WTC11 (cell line): ENCODE measurements at regions not wholly inside any gene's neighbourhood (a gene's known extent, or its start where the extent isn't known, plus 50 kb on each side); places are given as distances from the start of the nearest gene placed in this dataset.

Source experiments
- ATAC-seq: fragments of 200-7000 bp; cut with Tn5 transposase; 2 replicates; pipeline ENCODE4 v1.10.0; 2021; ENCODE audit warnings: mild to moderate bottlenecking, moderate library complexity
- CTCF ChIA-PET: fragments of 300-600 bp; sonication (Branson Sonifier 250); formaldehyde crosslinking; loops from one replicate; lab custom pipeline; 2021; ENCODE audit warnings: antibody characterized with exemption; lab: Charles Lee
- POLR2A ChIA-PET: fragments of 350-600 bp; sonication (Branson Sonifier 250); formaldehyde crosslinking; loops from one replicate; lab custom pipeline; 2021; ENCODE audit warnings: antibody characterized with exemption; lab: Charles Lee
- DNase-seq: peaks from one replicate; pipeline ENCODE4 v3.0.0; 2021; ENCODE audit warnings: low spot score
- H3K27ac Mint-ChIP-seq: 2 replicates; pipeline ENCODE4 v1.8.0; 2021; ENCODE audit warnings: mixed read lengths
- H3K27me3 Mint-ChIP-seq: 2 replicates; pipeline ENCODE4 v1.8.0; 2021; ENCODE audit warnings: low read depth, mild to moderate bottlenecking, moderate library complexity, mixed read lengths
- H3K36me3 Mint-ChIP-seq: 2 replicates; pipeline ENCODE4 v1.8.0; 2021; ENCODE audit warnings: mixed read lengths
- H3K4me1 Mint-ChIP-seq: 2 replicates; pipeline ENCODE4 v1.8.0; 2022; ENCODE audit warnings: mixed read lengths
- H3K4me3 Mint-ChIP-seq: 2 replicates; pipeline ENCODE4 v1.8.0; 2021; ENCODE audit warnings: mild to moderate bottlenecking, moderate library complexity, mixed read lengths
- H3K9me3 Mint-ChIP-seq: 2 replicates; pipeline ENCODE4 v1.8.0; 2021; ENCODE audit warnings: mixed read lengths
- ARID4B ChIP-seq: sonication (generic); formaldehyde crosslinking; IDR thresholded peaks from 2 replicates; pipeline ENCODE4 v1.8.0; 2023; ENCODE audit warnings: missing genetic modification reagents, mild to moderate bottlenecking, borderline replicate concordance
- ATF6 ChIP-seq: sonication (generic); formaldehyde crosslinking; IDR thresholded peaks from 2 replicates; pipeline ENCODE4 v1.8.1; 2023; ENCODE audit warnings: mild to moderate bottlenecking, missing genetic modification reagents
- CTCF ChIP-seq: fragments of 200-600 bp; IDR thresholded peaks from 2 replicates; pipeline ENCODE4 v1.8.0; 2022; ENCODE audit warnings: antibody characterized with exemption
- HMGXB4 ChIP-seq: sonication (generic); formaldehyde crosslinking; IDR thresholded peaks from 2 replicates; pipeline ENCODE4 v1.8.1; 2023; ENCODE audit warnings: mild to moderate bottlenecking, moderate library complexity, missing genetic modification reagents
- JUN ChIP-seq: sonication (generic); formaldehyde crosslinking; IDR thresholded peaks from 2 replicates; pipeline ENCODE4 v1.8.0; 2023; ENCODE audit warnings: mild to moderate bottlenecking, missing genetic modification reagents
- KAT7 ChIP-seq: sonication (generic); formaldehyde crosslinking; IDR thresholded peaks from 2 replicates; pipeline ENCODE4 v1.8.1; 2023; ENCODE audit warnings: missing genetic modification reagents, mild to moderate bottlenecking, borderline replicate concordance
- MYBL2 ChIP-seq: sonication (generic); formaldehyde crosslinking; IDR thresholded peaks from 2 replicates; pipeline ENCODE4 v1.8.1; 2023; ENCODE audit warnings: mild to moderate bottlenecking, moderate library complexity, missing genetic modification reagents
- OVOL2 ChIP-seq: fragments of 250-450 bp; sonication (Bioruptor Pico); IDR thresholded peaks from 2 replicates; pipeline ENCODE4 v1.9.0; 2021; ENCODE audit warnings: mild to moderate bottlenecking, borderline replicate concordance
- PRDM15 ChIP-seq: sonication (generic); formaldehyde crosslinking; IDR thresholded peaks from 2 replicates; pipeline ENCODE4 v1.8.0; 2022; ENCODE audit warnings: missing genetic modification reagents
- RELA ChIP-seq: sonication (generic); formaldehyde crosslinking; IDR thresholded peaks from 2 replicates; pipeline ENCODE4 v1.8.1; 2022; ENCODE audit warnings: missing genetic modification reagents, mild to moderate bottlenecking, borderline replicate concordance
- SOX15 ChIP-seq: fragments of 250-450 bp; sonication (Bioruptor Pico); IDR thresholded peaks from 2 replicates; pipeline ENCODE4 v1.9.0; 2021; ENCODE audit warnings: mild to moderate bottlenecking
- TEAD4 ChIP-seq: sonication (generic); formaldehyde crosslinking; IDR thresholded peaks from 2 replicates; pipeline ENCODE4 v1.8.0; 2022; ENCODE audit warnings: mild to moderate bottlenecking, missing genetic modification reagents
- ZMAT4 ChIP-seq: fragments of 250-450 bp; sonication (Bioruptor Pico); IDR thresholded peaks from 2 replicates; pipeline ENCODE4 v1.9.0; 2021; ENCODE audit warnings: mild to moderate bottlenecking
- ZNF138 ChIP-seq: sonication (generic); formaldehyde crosslinking; conservative IDR thresholded peaks from 2 replicates; pipeline ENCODE4 v1.8.1; 2022; ENCODE audit warnings: mild to moderate bottlenecking, moderate library complexity, missing genetic modification reagents
- ZNF317 ChIP-seq: sonication (generic); formaldehyde crosslinking; IDR thresholded peaks from 2 replicates; pipeline ENCODE4 v1.8.1; 2023; ENCODE audit warnings: low read depth, mild to moderate bottlenecking, moderate library complexity, missing genetic modification reagents, borderline replicate concordance
- ZNF512 ChIP-seq: sonication (generic); formaldehyde crosslinking; IDR thresholded peaks from 2 replicates; pipeline ENCODE4 v1.8.1; 2022; ENCODE audit warnings: missing genetic modification reagents, borderline replicate concordance

GRCh38 chr20:56778765-56779195, 149.7 kb downstream of the TFAP2C start:
- DNase-seq, result no peak
- TF ChIP-seq TEAD4 (no peak), CTCF (no peak), MYBL2 (CRISPR knock-in tag) (no peak), ATF6 (CRISPR knock-in tag) (no peak), OVOL2 (no peak), KAT7 (no peak), ZNF512 (CRISPR knock-in tag) (no peak)
- peaks cover 5% of the 10 kb centered on the region for H3K27me3 Mint-ChIP-seq
- H3K4me1 Mint-ChIP-seq, result peaks cover 50% of the 10 kb centered on the region
- POLR2A ChIA-PET, result no interaction called here
- CTCF ChIA-PET, result interaction anchor here (1.0 kb wide), 1 partner anchor 149 kb away, joined by 5 read pairs; no protein-coding TSS in a partner anchor
- no peaks in the 10 kb centered on the region for H3K9me3 Mint-ChIP-seq
- no peaks in the 10 kb centered on the region for H3K36me3 Mint-ChIP-seq
- no peak overlapping the region for H3K4me3 Mint-ChIP-seq
- H3K27ac Mint-ChIP-seq, result peak overlapping the region; percentile 64
- peak; percentile 18; the same call in 1 of the 2 replicates for ATAC-seq

- H3K27me3 Mint-ChIP-seq, result peaks cover 5% of the 10 kb centered on the region
- H3K27ac Mint-ChIP-seq, result peak overlapping the region; percentile 45; the same call in 1 of the 2 replicates
- H3K4me3 Mint-ChIP-seq, result no peak overlapping the region
- no peak for DNase-seq
- H3K36me3 Mint-ChIP-seq, result no peaks in the 10 kb centered on the region
- ATAC-seq, result no peak
- H3K4me1 Mint-ChIP-seq, result peaks cover 48% of the 10 kb centered on the region
- no peaks in the 10 kb centered on the region for H3K9me3 Mint-ChIP-seq
- POLR2A ChIA-PET, result no interaction called here
- CTCF ChIA-PET, result interaction anchor here (0.8 to 1.0 kb wide), 2 partner anchors 150 to 195 kb away, joined by 3 read pairs; no protein-coding TSS in a partner anchor
- TF ChIP-seq SOX15 (CRISPR knock-in tag), result no peak
- no peak for TF ChIP-seq ZNF138 (CRISPR knock-in tag)
- no peak for TF ChIP-seq JUN (CRISPR knock-in tag)
- no peak for TF ChIP-seq HMGXB4 (CRISPR knock-in tag)
- TF ChIP-seq ZMAT4 (CRISPR knock-in tag), result no peak
- TF ChIP-seq PRDM15 (CRISPR knock-in tag), result no peak
- TF ChIP-seq ZNF317 (CRISPR knock-in tag), result no peak
- TF ChIP-seq ARID4B, result no peak
- no peak for TF ChIP-seq RELA
These were observed 150.5 kb downstream of the TFAP2C start for GRCh38 chr20:56779452-56780143.
